ENCODE measurements at regions not wholly inside any gene's neighbourhood (a gene's known extent, or its start where the extent isn't known, plus 50 kb on each side); places are given as distances from the start of the nearest gene placed in this dataset.

DNA sequence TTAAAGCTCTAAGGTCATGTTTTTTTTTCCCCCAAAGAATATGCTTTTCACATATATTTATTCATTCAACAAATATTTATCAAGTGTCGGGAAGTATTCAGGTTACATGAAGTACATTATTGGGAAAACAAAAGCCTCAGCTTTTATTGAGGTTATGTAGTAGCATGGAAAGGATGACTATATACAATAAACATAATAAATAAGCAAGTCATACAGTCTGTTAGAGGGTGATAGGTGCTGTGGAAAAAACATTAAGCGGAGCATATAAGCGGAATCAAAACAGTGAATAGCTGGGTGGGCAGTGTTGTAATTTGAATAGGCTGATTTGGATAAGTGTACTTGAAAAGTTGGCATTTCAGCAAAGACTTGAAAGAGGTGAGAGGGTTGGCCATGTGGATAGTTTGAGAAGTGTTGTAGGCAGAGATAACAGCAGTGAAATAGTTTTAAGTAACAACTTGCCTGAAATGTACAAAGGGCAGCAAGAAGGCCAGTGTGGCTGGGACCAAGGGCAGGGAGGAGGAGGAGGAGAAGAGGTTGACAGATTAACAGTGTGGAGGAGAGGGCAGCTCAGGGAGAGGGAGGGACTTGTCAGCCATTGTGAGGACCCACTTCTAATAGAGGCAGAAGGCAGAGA, 558.7 kb downstream of the SPRY1 start:
- no peak for TF ChIP-seq TAF1 (IDR thresholded peaks at IDR 0.05; ENCODE audit: low read depth)
- TF ChIP-seq, protein P1, sequence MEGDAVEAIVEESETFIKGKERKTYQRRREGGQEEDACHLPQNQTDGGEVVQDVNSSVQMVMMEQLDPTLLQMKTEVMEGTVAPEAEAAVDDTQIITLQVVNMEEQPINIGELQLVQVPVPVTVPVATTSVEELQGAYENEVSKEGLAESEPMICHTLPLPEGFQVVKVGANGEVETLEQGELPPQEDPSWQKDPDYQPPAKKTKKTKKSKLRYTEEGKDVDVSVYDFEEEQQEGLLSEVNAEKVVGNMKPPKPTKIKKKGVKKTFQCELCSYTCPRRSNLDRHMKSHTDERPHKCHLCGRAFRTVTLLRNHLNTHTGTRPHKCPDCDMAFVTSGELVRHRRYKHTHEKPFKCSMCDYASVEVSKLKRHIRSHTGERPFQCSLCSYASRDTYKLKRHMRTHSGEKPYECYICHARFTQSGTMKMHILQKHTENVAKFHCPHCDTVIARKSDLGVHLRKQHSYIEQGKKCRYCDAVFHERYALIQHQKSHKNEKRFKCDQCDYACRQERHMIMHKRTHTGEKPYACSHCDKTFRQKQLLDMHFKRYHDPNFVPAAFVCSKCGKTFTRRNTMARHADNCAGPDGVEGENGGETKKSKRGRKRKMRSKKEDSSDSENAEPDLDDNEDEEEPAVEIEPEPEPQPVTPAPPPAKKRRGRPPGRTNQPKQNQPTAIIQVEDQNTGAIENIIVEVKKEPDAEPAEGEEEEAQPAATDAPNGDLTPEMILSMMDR (IDR thresholded peaks at IDR 0.05; ENCODE audit: poor library complexity, severe bottlenecking): no peak

Data from neural cell (in vitro differentiated cells).